AG20443 (cell line): ENCODE measurements at regions not wholly inside any gene's neighbourhood (a gene's known extent, or its start where the extent isn't known, plus 50 kb on each side); places are given as distances from the start of the nearest gene placed in this dataset.

Source experiments
- DNase-seq: peaks from one replicate; pipeline ENCODE4 v3.0.0; 2012; ENCODE audit warnings: low spot score, mixed read lengths

GRCh38 chr2:57842531-57842930 is 204.1 kb upstream of the VRK2 start:
- DNase-seq, result no peak

- no peak for DNase-seq
These were observed 203.4 kb upstream of the VRK2 start for GRCh38 chr2:57843158-57843557.

- no peak for DNase-seq
These were observed 197.9 kb upstream of the VRK2 start for GRCh38 chr2:57848723-57849122.

GRCh38 chr2:57849843-57850242 is 196.8 kb upstream of the VRK2 start:
- no peak for DNase-seq

GRCh38 chr2:57850415-57851130 is 196.0 kb upstream of the VRK2 start:
- no peak for DNase-seq

GRCh38 chr2:57855212-57855611 is 191.4 kb upstream of the VRK2 start:
- no peak for DNase-seq

- no peak for DNase-seq
These were observed 186.9 kb upstream of the VRK2 start for GRCh38 chr2:57859755-57860154.

GRCh38 chr2:57862153-57862552 is 184.5 kb upstream of the VRK2 start:
- DNase-seq, result no peak

GRCh38 chr2:57862727-57863126 is 183.9 kb upstream of the VRK2 start:
- no peak for DNase-seq

GRCh38 chr2:57864926-57865325 is 181.7 kb upstream of the VRK2 start:
- DNase-seq, result no peak

- no peak for DNase-seq
These were observed 178.9 kb upstream of the VRK2 start for GRCh38 chr2:57867730-57868129.

- no peak for DNase-seq
These were observed 177.9 kb upstream of the VRK2 start for GRCh38 chr2:57868619-57869139.

- DNase-seq, result no peak
These were observed 176.8 kb upstream of the VRK2 start for GRCh38 chr2:57869758-57870344.

GRCh38 chr2:57876313-57876712 is 170.3 kb upstream of the VRK2 start:
- no peak for DNase-seq

- no peak for DNase-seq
These were observed 168.8 kb upstream of the VRK2 start for GRCh38 chr2:57877811-57878170.

GRCh38 chr2:57878171-57878865 is 168.3 kb upstream of the VRK2 start:
- no peak for DNase-seq

GRCh38 chr2:57878866-57879210 is 167.8 kb upstream of the VRK2 start:
- DNase-seq, result no peak

- DNase-seq, result no peak
These were observed 166.2 kb upstream of the VRK2 start for GRCh38 chr2:57880446-57880845.

GRCh38 chr2:57880967-57881366 is 165.6 kb upstream of the VRK2 start:
- DNase-seq, result no peak

- peak; percentile 60 for DNase-seq
These were observed 164.4 kb upstream of the VRK2 start for GRCh38 chr2:57881998-57882888.

- DNase-seq, result no peak
These were observed 163.6 kb upstream of the VRK2 start for GRCh38 chr2:57882895-57883515.

- DNase-seq, result no peak
These were observed 162.3 kb upstream of the VRK2 start for GRCh38 chr2:57884281-57884680.
